HG03469 (cell line): ENCODE measurements at regions not wholly inside any gene's neighbourhood (a gene's known extent, or its start where the extent isn't known, plus 50 kb on each side); places are given as distances from the start of the nearest gene placed in this dataset.

Experiments used
- ATAC-seq: cut with Tn5 transposase; IDR thresholded peaks from one replicate; pipeline ENCODE4 v1.9.1; 2021; ENCODE audit warnings: mild to moderate bottlenecking, moderate library complexity, moderate number of reproducible peaks; ENCODE audit not compliant: unreplicated experiment

DNA sequence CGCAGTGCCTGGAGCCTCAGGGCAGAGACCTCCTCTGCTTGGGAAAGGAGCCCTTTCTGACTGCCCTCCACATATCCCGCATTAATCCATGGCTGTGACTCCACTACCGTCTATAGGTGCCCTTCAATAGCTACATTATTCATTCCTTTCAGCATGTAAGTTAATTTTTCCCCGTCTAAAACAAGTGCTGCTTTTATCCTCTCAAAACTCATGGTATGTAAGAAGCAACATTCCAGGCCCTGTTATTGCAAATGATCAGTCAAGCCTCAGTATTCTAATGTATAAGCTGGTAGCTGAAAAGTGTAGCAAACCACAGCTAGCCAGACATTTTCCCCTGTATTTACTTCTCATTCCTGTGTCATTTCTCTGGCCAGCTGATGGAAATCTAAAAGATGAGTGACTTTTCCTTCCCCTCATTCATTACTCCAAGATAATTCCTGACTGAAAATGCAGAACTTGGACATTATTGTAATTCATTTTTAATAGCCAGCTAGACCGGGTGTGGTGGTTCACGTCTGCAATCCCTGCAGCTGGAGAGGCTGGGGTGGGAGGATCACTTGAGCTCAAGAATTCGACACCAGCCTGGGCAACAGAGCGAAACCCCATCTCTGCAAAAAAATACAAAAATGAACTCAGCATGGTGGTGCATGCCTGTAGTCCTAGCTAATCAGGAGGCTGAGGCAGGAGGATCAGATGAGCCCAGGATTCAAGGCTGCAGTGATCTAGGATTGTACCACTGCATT, 88.5 kb upstream of the SOD1 start:
- no peak for ATAC-seq

DNA sequence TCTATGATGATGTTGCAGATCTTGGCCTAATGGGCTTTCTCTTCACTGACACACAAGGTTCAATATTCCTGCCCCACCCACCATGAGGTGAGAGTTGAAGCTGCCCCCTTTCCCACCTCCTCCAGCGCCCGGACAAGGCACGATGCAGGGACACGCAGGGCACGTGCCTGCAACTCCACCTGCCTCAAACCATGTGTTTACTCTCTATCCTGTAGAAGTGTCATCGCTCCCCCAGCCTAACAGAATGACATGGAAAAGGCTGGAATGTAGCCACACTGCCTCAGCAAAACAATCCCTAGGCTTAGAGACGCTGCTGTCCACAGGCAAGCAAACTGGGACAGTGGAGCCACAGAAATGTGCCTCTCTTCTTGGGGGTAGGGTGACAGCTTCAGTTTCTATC, 92.9 kb upstream of the SOD1 start:
- ATAC-seq: no peak

DNA sequence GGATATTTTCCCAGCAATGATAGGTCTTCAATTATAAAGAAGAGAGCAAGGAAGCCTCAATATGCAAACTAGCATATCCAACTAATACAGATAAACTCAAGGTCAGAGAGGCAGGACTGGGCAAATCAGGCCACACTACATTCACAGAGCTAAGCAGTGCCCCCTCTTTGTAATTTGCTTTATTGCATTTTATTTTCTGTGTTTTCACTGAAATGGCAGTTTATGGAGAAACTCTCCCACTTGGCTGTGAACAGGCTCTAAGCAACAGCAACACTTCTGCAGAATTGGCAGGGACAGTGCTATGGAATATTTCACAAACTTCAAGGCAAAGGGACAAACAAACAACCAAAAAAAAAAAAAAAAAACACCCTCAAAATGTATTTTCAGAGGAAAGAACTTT, 93.4 kb upstream of the SOD1 start:
- no peak for ATAC-seq

DNA sequence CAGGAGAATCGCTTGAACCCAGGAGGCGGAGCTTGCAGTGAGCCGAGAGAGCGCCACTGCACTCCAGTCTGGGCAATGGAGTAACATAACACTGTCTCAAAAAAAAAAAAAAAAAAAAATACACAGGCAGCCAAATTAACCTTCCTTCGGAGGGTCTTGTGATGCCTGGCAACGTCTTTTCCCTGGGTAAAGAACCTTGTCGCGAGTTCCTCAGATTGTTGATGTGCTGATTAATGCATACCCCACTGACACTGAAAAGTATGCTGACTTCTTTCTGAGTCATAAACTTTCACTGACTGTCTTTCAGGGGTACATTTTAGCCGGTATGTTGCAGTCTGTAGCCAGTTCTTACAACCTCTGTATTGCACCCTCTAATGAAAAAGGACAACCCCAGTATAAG, 95.1 kb upstream of the SOD1 start:
- no peak for ATAC-seq

DNA sequence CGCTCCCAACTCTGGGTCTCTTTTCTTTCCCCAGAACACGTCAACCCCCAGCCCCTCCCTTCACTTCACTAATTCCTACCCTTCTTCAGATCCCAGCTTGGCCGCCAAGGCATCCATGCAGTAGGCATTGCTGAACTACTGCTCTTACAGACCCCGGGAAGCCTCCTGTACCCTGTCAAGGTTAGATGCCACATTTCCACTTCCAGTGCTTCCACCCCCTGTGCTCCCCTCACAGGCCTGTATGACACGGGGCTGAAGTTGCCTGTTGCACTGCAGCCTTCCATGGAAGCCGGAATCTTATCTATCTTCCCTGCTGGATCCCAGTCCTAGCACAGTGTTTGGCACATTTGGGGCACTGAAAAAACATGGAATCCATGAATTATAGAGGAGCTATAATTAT, 99.0 kb upstream of the SOD1 start:
- ATAC-seq: no peak

DNA sequence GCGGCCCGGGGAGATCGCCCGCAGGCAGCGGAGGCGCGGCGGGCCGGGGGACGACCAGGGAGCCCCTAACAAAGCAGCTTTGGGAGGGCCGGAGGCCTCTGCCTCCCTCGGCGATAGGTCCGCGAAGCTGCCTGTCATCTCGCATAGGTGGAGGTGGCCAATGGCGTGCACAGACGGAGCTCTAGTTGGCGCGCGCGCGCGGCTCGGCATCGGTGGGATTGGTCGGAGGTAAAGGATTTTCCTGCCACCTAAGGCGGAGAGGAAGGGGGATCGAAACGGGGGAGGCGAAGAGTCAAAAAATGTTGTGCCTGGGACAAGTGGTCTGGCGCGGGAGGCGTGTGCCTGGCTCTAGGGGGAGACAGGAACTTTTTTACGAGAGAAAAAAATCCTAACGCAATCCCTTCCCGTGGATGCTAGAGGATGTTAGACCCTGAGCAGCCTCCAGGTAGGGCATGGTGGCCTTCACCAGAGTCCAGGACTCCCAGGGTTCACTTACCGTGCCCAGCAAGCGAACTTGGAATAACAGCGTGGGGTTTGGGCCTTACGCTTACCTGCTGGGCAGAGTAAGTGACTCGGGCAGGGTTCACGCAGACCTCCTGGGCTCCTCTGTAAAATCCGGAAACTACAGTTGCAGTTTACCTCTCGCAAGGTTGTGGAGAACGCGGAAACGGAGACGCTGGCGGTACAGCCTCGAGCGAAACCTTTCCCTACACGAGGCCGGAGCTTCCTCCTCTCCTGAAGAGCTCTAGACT, 99.9 kb upstream of the SOD1 start:
- peak; percentile 57 for ATAC-seq

DNA sequence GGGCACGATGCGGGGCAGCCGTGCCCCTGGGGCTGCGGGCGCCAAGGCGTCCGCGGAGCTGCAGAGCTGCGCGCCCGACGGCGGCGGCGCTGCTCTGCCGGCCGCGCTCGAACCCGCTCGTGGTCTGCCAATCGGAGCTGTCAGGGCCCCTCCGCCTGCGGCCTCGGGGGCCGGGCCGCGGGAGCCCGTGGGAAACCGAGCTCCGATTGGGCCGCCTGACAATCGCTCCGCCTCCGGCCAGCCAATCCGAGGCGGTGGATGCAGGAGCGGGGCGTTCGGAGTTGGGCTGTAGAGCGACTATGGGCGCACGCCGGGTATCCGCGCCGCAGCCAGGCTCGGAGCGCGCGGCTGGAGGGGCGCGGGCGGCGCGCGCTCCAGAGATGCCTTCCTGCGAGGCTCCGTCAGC, 100.5 kb upstream of the SOD1 start:
- peak; percentile 67 for ATAC-seq

DNA sequence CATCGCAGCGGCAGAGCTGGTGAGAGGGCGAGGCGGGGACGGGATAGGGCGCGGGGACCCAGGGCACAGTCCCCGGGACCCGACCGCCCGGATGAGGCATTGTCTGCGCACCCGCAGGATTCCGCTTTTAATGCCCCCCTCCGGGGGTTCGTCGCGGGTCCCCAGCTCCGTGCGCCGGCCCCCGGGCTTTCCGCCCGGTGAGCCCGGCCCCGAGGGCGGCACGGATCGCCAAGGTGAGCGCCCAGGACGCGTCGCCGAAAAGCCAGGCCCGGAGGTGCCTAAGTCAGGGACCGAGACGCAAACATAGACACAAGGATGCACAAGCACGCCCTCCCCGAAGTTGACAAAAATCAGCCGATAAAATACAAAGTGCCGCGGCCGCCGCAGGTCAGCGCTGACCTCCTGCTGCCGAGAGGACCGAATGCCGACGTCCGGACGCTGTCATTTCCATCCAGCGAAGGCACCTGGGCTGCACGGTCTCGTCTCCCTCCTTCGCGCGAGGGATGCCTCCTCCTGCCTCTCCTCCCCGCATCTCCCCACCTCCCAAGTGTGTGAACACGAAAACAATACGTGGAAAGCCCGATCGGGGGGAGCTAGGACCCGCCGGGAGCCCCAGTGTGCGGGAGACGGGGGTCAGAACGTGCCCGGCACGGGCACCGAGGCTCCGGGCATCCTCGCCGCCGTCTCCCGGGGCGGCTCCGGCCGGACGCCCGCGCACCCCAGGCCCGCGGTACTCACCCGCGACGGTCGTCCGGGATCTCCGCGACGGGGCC, 101.1 kb upstream of the SOD1 start:
- ATAC-seq: no peak

DNA sequence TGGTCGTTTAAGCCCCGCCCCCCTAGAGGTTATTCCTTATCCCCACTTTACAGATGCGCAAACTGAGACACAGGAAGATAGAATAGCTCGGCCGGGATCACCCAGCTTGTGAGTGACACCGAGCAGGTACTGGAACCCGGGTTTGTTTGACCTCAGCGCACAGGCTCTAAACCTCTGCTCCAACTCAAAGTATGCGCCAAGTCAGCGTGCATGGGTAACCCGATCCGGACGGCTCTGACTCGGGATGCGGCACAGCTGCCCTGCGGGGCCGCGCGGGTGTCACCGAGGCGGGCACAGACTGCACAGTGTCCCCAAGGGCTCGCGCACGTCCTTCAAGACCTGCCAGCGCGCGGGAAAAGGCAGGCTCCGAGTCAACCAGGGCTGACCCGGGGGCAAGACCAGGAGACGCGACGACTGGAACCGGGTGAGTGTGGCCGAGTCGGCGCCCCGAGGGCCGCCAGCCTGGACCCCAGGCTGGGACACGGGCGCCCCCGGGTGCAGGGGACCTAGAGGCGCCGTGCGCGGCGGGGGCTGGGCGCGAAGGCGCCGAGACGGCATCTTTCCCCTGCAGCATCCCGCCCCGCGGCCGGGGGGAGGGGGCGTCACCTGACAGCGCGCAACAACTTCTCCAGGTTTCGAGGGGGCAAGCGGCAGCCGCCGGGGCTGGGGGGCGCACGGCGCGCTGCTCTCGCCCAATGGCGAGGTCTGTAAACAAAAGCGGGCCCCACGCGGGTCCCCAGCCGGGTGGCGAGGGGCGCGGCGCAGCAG, 101.9 kb upstream of the SOD1 start:
- no peak for ATAC-seq

DNA sequence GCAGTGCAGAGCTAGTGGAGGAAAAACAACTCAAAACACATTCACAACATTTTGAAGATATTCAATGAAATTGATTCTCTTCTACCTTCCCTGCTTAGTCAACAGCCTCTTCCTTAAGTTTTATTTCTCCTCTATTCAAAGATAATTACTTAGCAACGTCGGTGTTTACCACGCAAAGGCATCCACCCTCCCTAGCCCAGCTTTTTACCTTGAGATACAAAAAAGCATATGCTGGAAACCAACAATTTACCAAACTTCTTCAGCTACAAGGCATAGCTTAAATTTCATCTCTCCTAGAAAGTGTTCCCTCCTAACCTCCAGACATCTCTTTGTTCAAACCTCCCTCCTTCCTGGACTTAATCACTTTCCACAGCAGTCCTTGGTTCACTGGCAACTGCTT, 102.8 kb upstream of the SOD1 start:
- no peak for ATAC-seq

DNA sequence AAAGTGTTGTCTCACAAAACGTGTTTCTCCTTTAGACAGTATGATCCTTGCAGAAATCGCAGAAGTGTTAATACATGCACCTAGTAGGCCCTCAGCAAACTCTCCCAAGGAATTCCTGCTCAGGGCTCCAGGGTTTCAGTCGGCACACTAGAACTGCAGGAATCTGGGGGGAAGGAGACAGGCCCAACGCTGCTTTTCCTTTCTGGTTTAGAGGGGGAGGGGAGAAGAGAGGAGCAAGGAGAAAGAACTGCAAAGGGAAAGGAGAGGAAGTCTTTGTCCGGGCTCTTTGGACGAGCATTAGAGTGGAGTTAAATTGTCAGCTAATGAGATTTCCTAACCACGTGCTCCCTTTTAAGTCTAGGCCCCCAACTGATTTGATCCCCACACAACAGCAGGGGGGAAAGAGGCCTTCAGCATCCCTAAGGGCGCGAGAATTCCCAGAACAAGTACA, 103.7 kb upstream of the SOD1 start:
- ATAC-seq: no peak

DNA sequence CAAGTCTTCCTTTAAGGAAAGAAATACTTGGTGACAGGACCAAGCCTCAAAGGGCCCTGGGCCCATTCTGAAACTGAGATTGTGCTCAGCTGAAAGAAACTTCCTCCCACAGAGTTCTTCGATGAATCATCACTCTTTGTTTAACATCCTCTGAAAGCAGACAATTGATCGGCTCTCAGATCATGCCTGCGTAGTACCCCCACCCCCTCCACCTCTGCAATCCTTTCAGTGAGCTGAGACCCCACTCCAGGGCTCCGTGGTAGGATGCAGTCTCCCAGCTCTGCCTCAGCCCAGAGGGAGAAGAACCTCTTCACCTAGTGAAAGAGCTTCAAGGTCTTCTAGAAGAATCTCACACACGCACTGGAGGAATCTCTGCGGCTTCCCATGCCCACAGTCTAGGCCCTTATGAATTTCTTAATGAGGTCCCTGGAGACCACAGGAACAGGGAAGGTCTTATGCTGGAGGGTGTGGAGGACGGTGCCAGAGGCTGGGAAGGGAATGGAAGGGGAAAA, 104.9 kb upstream of the SOD1 start:
- ATAC-seq: peak; percentile 79

DNA sequence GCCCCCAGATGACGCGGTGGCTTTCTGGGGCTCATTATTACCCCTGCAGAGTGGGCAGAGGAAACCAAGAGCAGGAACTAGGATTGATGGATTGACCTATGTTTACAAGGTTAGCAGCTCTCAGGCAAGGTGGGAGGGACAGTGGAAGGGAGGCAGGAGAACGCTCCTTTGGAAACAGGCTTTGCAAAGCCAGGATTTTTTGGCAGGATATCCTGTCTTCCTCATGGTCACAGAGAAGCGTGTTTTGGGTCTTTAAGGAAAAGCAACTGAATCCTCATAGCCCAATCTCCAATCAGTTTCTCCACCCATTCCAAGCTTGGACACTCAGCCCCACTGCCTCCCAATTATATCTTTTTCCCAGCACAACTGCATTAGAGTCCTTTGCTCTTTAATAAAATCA, 105.6 kb upstream of the SOD1 start:
- no peak for ATAC-seq

DNA sequence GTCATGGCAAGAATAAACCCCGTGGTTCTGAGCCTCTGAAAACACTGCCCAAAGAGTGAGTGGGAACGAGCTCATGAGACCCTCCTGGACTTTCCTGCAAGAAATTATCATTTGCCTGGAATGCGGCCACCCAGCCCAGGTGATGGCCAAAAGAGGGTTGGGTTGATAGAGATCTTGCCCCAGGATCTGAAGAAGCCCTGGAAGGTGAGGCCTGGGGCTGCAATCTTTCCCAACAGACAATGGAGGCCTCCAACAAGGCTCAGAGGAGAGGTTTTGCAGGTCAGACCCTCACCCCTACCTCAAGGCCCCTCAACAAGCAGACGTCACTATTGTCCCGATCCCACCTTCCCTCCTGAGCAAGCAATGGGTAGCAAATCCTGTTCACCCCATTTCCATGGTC, 106.0 kb upstream of the SOD1 start:
- no peak for ATAC-seq

DNA sequence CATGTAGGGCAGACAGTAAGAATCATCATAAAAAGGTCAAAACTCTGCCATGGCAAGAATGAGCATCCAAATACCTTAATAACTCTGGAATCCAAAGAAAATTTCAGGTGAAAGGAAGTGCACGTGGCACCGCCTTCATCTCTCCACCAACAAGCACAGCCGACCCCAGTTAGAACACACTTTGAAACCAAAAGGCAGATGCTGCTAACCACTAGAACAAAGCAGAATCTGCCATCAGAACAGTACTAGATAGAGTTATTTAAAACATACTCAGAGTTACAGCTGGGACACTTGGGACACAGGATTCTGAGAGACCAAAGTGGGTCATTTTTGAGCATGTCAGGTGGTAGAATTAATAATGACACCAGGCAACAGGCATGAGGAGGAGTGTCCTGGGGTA, 106.7 kb upstream of the SOD1 start:
- no peak for ATAC-seq

DNA sequence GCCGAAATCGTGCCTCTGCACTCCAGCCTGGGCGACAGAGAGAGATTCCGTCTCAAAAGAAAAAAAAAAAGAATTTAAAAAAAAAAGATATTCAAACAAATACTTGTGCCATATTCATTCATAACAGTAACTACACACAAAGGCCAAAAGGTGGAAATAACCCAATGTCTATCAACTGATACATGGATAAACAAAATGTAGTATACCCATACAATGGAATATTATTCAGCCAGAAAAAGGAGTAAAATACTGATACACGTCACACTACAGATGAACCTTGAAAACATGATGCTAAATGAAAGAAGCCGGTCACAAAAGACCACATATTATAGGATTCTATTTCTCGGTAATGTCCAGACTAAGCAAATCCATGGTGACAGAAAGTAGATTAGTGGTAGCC, 109.4 kb upstream of the SOD1 start:
- no peak for ATAC-seq

DNA sequence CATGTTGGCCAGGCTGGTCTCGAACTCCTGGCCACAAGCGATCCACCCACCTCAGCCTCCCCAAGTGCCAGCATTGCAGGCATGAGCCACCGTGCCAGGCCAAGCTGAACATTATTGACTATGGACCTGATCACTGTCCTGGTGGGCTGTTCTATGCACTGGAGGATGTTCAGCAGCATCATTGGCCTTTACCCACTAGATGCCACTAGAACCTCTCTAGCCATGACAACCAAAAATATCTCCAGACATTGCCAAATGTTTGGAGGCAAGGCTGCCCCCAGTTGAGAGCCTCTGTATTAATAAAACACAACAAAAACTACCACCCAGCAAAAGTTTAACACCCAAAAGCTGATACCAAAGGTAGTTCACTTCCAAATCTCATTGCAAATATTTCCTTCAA, 110.8 kb upstream of the SOD1 start:
- no peak for ATAC-seq

DNA sequence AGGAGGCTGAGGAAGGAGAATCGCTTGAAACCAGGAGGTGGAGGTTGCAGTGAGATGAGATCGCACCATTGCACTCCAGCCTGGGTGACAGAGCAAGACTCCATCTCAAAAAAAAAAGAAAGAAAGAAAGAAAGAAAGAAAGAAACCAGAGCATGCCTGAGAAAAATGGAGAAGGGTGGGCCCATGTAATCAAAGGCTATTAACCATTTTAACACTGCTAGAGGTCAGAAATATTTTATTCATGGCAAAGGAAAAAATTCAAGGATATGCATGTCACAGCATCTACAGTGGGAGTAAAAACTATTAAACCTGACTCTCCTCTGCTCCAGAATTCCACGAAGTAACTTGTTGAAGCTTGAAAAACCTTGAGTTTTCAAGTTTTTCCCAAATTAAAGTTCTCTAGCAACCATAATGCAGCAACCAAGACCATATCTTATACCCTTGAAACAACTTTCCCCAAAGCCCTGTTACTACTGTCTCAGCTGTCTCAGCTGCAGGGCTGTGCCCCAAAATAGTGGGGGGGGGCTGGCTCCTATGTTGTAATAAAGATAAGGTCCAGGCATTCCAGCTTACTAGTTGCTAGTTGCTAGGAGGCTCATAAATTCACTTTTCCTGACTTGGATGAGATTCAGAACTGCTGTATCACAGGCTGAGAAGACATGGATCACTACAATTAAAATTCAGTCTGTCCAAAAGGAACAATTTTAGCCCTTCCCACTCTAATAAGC, 112.9 kb upstream of the SOD1 start:
- no peak for ATAC-seq

DNA sequence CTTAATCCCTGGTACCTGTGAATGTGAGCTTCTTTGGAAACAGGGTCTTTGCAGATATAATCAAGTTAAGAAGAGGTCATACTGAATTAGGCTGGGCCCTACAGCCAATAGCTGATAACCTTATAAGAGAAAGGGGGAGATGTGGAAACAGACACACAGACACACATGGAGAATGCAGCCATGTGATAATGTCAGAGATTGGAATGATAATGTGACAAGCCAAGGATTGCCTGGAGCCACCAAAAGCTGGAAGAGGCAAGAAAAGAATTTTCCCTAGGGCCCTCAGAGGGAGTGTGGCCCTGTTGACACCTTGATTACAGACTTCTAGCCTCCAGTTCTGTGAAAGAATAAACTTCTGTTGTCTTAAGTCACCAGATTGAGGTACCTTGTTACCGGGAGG, 114.5 kb upstream of the SOD1 start:
- ATAC-seq: no peak

DNA sequence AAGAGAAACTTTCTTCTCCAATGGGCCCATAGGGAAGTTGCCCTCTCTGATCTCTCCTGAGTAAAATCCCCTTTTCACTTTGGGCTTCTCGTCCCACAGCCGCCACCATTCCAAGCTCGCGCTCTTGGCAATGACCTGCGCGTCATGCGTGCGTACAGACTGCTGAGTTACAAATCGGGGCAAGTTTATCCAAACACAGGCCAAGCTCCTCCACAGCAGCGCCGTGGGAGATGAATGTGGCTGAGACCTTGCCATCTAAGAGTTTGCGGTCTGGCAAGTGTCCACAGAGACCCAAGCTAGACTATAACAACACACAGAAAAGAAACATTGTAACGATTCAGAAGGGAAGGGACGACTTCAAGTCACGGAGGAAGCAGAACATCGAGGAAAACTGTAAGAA, 116.3 kb upstream of the SOD1 start:
- no peak for ATAC-seq
